HEK293T (cell line): ENCODE measurements at regions not wholly inside any gene's neighbourhood (a gene's known extent, or its start where the extent isn't known, plus 50 kb on each side); places are given as distances from the start of the nearest gene placed in this dataset.
"Not testable (repeated sequence)": the region's sequence is repeated elsewhere in the genome, so short reads cannot be mapped to it uniquely, and the experiment has no call there.

Experiments
- BHLHE40 ChIP-seq: fragments of 450-650 bp; IDR thresholded peaks from 2 replicates; pipeline ENCODE4 v1.6.1; 2016; ENCODE audit warnings: mild to moderate bottlenecking, moderate library complexity, borderline replicate concordance
- L3MBTL2 ChIP-seq: fragments of 450-650 bp; conservative IDR thresholded peaks from 2 replicates; pipeline ENCODE4 v1.6.1; 2016; ENCODE audit warnings: mild to moderate bottlenecking

DNA sequence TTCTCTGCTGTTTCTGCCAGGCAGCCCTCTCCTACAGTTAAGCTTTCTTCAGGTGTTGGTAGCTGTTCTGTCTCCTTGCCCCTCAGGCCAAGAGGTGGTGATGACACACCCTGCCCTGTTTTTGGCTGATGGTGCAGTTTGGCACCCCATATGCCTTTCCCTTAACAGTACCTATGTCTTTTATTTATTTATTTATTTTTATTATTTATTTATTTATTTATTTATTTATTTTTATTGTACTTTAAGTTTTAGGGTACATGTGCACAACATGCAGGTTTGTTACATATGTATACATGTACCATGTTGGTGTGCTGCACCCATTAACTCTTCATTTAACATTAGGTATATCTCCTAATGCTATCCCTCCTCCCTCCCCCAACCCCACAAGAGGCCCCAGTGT lies 555.8 kb upstream of the NBEA start:
- TF ChIP-seq BHLHE40, L3MBTL2: not testable (repeated sequence)
